ENCODE measurements at regions not wholly inside any gene's neighbourhood (a gene's known extent, or its start where the extent isn't known, plus 50 kb on each side); places are given as distances from the start of the nearest gene placed in this dataset.

DNA sequence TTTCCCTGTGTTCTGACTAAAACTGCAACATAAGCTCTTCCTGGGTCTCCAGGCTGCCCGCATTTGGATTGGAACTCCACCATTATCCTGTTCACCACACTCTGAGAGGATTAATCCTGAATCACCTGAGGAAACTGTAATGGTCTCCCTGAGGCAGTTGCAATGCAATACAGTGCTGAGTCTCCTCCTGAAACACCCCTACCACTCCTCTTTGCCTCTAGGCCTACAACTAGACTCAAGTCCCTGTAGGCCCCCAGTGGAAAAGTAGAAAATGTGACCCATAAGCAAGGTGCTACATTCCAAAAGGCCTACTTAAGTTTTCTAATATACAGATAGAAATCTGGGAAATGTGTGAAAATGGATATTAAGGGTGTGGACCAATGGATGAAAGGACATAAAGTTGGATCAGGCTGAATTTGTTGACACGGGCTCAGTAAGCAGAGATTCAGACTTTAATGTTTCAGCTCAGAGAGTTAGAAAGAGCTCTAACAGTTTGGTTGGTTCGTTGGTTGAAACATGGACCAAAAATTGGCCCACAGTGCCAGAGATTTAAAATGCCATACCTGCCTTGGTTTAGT is 222.3 kb upstream of the ZC3H15 start:
- no peak for TF ChIP-seq POLR2A (IDR thresholded peaks at IDR 0.05)
- TF ChIP-seq, protein P1, sequence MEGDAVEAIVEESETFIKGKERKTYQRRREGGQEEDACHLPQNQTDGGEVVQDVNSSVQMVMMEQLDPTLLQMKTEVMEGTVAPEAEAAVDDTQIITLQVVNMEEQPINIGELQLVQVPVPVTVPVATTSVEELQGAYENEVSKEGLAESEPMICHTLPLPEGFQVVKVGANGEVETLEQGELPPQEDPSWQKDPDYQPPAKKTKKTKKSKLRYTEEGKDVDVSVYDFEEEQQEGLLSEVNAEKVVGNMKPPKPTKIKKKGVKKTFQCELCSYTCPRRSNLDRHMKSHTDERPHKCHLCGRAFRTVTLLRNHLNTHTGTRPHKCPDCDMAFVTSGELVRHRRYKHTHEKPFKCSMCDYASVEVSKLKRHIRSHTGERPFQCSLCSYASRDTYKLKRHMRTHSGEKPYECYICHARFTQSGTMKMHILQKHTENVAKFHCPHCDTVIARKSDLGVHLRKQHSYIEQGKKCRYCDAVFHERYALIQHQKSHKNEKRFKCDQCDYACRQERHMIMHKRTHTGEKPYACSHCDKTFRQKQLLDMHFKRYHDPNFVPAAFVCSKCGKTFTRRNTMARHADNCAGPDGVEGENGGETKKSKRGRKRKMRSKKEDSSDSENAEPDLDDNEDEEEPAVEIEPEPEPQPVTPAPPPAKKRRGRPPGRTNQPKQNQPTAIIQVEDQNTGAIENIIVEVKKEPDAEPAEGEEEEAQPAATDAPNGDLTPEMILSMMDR (IDR thresholded peaks at IDR 0.05) = no peak
